Omental fat pad (tissue), 3 donors: ENCODE measurements at regions not wholly inside any gene's neighbourhood (a gene's known extent, or its start where the extent isn't known, plus 50 kb on each side); places are given as distances from the start of the nearest gene placed in this dataset.

Experiments used
- ATAC-seq: fragments of 150-250 bp; one replicate; pipeline ENCODE4 v1.9.1; 2016; ENCODE audit warnings: mild to moderate bottlenecking, moderate library complexity; ENCODE audit not compliant: low FRiP score
- DNase-seq: peaks from one replicate; pipeline ENCODE4 v3.0.0-alpha.2; 2019; ENCODE audit warnings: low spot score
- TF ChIP-seq, protein P1 (sequence below), 3 donors: fragments of 450-650 bp; IDR thresholded peaks; one replicate each; pipeline ENCODE4 v1.5.1; 2016 to 2017; ENCODE audit warnings: antibody characterized with exemption in 3 of 3, mild to moderate bottlenecking in 3 of 3, moderate library complexity in 2 of 3

DNA sequence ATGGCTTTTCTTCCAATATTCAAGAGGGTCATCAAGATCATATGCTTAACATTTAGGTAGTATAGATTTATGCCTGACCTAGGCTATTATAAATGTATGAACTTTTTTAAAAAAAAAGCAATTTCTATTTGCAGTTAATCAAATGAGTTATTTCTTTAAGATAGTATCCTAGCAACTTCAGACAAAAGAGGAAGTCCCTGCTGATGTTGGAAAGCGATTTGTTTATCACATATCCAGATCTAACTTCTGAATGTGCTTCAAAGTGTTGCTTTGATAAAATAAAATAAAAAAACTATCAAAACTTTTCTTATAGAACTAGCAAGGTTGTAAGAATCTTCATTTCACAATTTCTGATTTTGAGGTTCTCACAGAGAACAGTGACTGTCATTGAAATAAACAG lies 401.9 kb upstream of the PHF14 start:
- TF ChIP-seq, protein P1, sequence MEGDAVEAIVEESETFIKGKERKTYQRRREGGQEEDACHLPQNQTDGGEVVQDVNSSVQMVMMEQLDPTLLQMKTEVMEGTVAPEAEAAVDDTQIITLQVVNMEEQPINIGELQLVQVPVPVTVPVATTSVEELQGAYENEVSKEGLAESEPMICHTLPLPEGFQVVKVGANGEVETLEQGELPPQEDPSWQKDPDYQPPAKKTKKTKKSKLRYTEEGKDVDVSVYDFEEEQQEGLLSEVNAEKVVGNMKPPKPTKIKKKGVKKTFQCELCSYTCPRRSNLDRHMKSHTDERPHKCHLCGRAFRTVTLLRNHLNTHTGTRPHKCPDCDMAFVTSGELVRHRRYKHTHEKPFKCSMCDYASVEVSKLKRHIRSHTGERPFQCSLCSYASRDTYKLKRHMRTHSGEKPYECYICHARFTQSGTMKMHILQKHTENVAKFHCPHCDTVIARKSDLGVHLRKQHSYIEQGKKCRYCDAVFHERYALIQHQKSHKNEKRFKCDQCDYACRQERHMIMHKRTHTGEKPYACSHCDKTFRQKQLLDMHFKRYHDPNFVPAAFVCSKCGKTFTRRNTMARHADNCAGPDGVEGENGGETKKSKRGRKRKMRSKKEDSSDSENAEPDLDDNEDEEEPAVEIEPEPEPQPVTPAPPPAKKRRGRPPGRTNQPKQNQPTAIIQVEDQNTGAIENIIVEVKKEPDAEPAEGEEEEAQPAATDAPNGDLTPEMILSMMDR (IDR thresholded peaks at IDR 0.05), result no peak
- ATAC-seq (no peak), DNase-seq (no peak)

DNA sequence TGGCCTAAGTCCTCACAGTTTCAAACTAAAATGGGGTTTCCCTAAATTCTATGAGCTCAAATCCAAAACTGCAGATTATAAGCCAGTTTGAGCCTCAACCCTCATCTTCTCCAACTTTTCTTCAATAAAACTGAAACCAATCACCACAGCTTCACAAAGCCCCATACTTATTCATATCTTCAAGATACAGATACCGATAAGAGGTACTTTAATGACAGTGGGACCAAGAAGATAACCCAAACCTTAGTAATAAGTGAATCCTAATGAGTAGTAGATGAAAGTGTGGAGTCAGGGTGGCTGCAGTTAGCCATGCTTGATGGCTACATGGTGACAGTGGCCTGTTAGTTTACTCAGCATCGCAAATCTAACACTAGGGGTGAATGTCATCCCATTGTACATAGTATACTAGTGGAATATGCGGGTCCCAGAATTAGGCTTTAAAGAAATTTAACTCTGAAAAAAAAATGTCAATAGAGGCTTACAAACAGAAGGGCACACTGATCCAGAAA lies 395.8 kb upstream of the PHF14 start:
- DNase-seq (no peak), ATAC-seq (no peak)
- TF ChIP-seq, protein P1 (IDR thresholded peaks at IDR 0.05), result no peak

DNA sequence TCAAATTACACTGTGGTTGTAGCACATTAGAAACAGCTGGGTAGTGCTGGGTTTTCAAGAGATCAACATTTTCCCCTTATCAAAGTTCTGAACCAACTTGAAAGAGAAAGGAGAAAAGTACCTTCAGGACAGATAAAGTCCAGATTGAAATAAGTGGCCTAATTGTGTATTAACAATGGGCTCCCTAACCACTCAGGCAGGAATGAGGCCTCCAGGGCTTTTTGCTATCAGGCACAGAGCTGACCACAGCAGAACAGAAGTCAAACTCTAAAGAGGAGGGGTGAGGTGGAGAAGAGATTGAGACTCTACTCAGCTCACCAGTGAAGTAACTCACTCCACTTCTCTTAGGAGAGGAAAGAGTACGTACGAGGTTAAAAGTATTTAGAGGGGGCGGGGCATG lies 394.1 kb upstream of the PHF14 start:
- ATAC-seq, result no peak
- DNase-seq, result no peak
- TF ChIP-seq, protein P1 (IDR thresholded peaks at IDR 0.05), result no peak

DNA sequence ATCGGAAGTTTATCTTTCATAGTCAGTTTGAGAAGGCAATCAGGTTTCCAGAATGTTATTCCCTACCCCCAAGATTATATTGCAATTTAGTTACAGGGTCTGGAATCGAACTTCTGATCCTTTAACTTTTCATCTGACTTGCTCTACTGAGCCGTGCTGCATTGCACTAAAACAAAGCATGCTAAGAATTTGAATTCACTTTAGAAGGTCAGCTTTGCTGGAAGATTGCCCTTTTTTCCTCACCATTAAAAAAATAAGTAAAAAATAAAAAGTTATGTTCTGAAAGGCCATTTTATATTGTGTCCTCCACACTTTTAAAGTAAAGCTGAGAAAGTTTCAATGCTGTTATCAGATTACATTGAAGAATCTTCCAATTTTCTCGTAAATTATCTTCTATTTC lies 388.8 kb upstream of the PHF14 start:
- ATAC-seq, result no peak
- DNase-seq, result no peak
- TF ChIP-seq, protein P1 (IDR thresholded peaks at IDR 0.05), result no peak

DNA sequence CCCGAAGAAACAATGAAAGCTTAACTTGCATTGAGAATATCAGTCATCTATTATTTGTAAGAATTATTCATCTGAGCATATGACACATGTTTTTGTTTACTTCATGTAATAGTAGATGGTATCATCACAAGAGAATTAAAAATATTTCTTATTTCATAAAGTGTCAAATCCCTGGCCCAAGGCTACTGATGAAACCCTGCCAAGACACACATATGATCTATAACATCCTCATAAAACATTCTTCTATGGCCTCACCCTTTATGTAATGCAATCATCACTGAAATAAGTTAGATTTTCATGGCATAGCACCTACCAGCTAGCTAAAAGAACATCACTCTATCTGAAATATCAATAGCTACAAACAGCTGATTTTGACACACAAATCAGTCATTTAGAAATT lies 385.6 kb upstream of the PHF14 start:
- DNase-seq (no peak), ATAC-seq (no peak)
- TF ChIP-seq, protein P1 (IDR thresholded peaks at IDR 0.05), result no peak

DNA sequence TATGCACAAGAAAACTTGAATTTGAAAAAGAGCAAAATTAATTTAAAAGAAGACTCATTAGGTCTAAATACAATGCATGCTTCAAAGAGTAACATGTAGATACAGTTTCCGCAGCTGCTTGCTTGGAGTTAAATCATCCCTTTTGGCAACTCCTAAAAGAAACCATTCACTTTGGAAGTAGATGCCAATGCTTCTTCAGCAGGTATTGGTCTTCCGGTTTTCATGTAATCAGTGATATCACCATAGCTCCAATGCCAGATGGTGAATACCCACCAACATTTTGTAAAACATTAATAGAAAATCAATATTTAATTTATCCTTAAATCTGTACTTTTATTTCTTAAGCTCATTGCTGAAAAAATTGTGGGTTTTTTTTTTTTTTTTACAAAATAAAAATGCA lies 381.1 kb upstream of the PHF14 start:
- DNase-seq, result no peak
- ATAC-seq, result no peak
- TF ChIP-seq, protein P1 (IDR thresholded peaks at IDR 0.05), result no peak

DNA sequence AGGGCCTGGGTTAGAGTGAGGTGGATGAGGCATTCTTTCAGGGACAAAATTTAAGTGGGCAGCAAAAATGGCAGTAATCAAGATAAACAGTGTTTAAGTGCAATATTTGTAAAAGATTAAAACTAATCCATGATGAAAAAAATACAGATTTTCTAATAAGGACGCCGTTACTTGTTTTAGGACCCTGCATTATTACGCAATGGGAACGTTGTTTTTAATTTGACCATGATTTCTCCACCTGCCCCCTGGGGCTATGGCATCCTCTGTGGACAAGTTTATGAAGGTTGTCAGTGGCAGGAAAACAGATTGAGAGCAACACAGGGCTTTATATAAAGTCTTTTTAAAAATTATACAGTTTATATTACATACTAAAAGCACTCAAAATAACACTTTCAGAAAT lies 380.6 kb upstream of the PHF14 start:
- ATAC-seq (no peak), DNase-seq (no peak)
- TF ChIP-seq, protein P1 (IDR thresholded peaks at IDR 0.05), result no peak
